ENCODE measurements at regions not wholly inside any gene's neighbourhood (a gene's known extent, or its start where the extent isn't known, plus 50 kb on each side); places are given as distances from the start of the nearest gene placed in this dataset.
A peak's percentile ranks its signal among the peaks of the same experiment; 100 is the strongest.

- DNase-seq (ENCODE audit: low spot score) (no peak), ATAC-seq (ENCODE audit: low read depth) (peak; percentile 58; the same call in 2 of the 3 replicates)
- Histone ChIP-seq H3K27me3 (ENCODE audit: insufficient read depth, poor library complexity, severe bottlenecking) (no peaks in the 10 kb centered on the region), H3K36me3 (ENCODE audit: low read depth) (no peaks in the 10 kb centered on the region), H3K4me1 (ENCODE audit: insufficient read depth, poor library complexity, severe bottlenecking) (no peaks in the 10 kb centered on the region), H3K4me3 (ENCODE audit: severe bottlenecking) (no peak overlapping the region), H3K9me3 (ENCODE audit: severe bottlenecking) (no peaks in the 10 kb centered on the region), H3K27ac (ENCODE audit: poor library complexity, severe bottlenecking) (no peak overlapping the region)
- TF ChIP-seq CTCF (IDR thresholded peaks at IDR 0.05; ENCODE audit: poor library complexity, severe bottlenecking) = no peak
These were observed 179.8 kb upstream of the PLPPR1 start for GRCh38 chr9:100848726-100849125.

- no peak for TF ChIP-seq CTCF (IDR thresholded peaks at IDR 0.05; ENCODE audit: poor library complexity, severe bottlenecking)
- H3K27ac ChIP-seq (ENCODE audit: poor library complexity, severe bottlenecking) = no peak overlapping the region
- H3K9me3 ChIP-seq (ENCODE audit: severe bottlenecking) = no peaks in the 10 kb centered on the region
- no peaks in the 10 kb centered on the region for H3K4me1 ChIP-seq (ENCODE audit: insufficient read depth, poor library complexity, severe bottlenecking)
- H3K36me3 ChIP-seq (ENCODE audit: low read depth) = no peaks in the 10 kb centered on the region
- no peak overlapping the region for H3K4me3 ChIP-seq (ENCODE audit: severe bottlenecking)
- ATAC-seq (ENCODE audit: low read depth) = no peak
- no peaks in the 10 kb centered on the region for H3K27me3 ChIP-seq (ENCODE audit: insufficient read depth, poor library complexity, severe bottlenecking)
- no peak for DNase-seq (ENCODE audit: low spot score)
These were observed 176.4 kb upstream of the PLPPR1 start for GRCh38 chr9:100852088-100852487.

- H3K27me3 ChIP-seq (ENCODE audit: insufficient read depth, poor library complexity, severe bottlenecking) = no peaks in the 10 kb centered on the region
- H3K36me3 ChIP-seq (ENCODE audit: low read depth) = no peaks in the 10 kb centered on the region
- no peaks in the 10 kb centered on the region for H3K4me1 ChIP-seq (ENCODE audit: insufficient read depth, poor library complexity, severe bottlenecking)
- H3K4me3 ChIP-seq (ENCODE audit: severe bottlenecking) = no peak overlapping the region
- H3K9me3 ChIP-seq (ENCODE audit: severe bottlenecking) = no peaks in the 10 kb centered on the region
- no peak for ATAC-seq (ENCODE audit: low read depth)
- no peak for TF ChIP-seq CTCF (IDR thresholded peaks at IDR 0.05; ENCODE audit: poor library complexity, severe bottlenecking)
- no peak overlapping the region for H3K27ac ChIP-seq (ENCODE audit: poor library complexity, severe bottlenecking)
- no peak for DNase-seq (ENCODE audit: low spot score)
These were observed 172.3 kb upstream of the PLPPR1 start for GRCh38 chr9:100856238-100856637.

GRCh38 chr9:100865111-100865510, 163.4 kb upstream of the PLPPR1 start:
- ATAC-seq (ENCODE audit: low read depth) (no peak), DNase-seq (ENCODE audit: low spot score) (no peak)
- no peak overlapping the region for H3K4me3 ChIP-seq (ENCODE audit: severe bottlenecking)
- H3K27me3 ChIP-seq (ENCODE audit: insufficient read depth, poor library complexity, severe bottlenecking) = peaks cover 3% of the 10 kb centered on the region
- TF ChIP-seq CTCF (IDR thresholded peaks at IDR 0.05; ENCODE audit: poor library complexity, severe bottlenecking) = no peak
- H3K9me3 ChIP-seq (ENCODE audit: severe bottlenecking) = no peaks in the 10 kb centered on the region
- no peaks in the 10 kb centered on the region for H3K36me3 ChIP-seq (ENCODE audit: low read depth)
- H3K4me1 ChIP-seq (ENCODE audit: insufficient read depth, poor library complexity, severe bottlenecking) = no peaks in the 10 kb centered on the region
- H3K27ac ChIP-seq (ENCODE audit: poor library complexity, severe bottlenecking) = no peak overlapping the region

GRCh38 chr9:100865648-100866047, 162.9 kb upstream of the PLPPR1 start:
- no peak for TF ChIP-seq CTCF (IDR thresholded peaks at IDR 0.05; ENCODE audit: poor library complexity, severe bottlenecking)
- H3K4me3 ChIP-seq (ENCODE audit: severe bottlenecking) = no peak overlapping the region
- peaks cover 3% of the 10 kb centered on the region for H3K27me3 ChIP-seq (ENCODE audit: insufficient read depth, poor library complexity, severe bottlenecking)
- H3K36me3 ChIP-seq (ENCODE audit: low read depth) = no peaks in the 10 kb centered on the region
- H3K9me3 ChIP-seq (ENCODE audit: severe bottlenecking) = no peaks in the 10 kb centered on the region
- no peaks in the 10 kb centered on the region for H3K4me1 ChIP-seq (ENCODE audit: insufficient read depth, poor library complexity, severe bottlenecking)
- no peak overlapping the region for H3K27ac ChIP-seq (ENCODE audit: poor library complexity, severe bottlenecking)
- ATAC-seq (ENCODE audit: low read depth) = no peak
- DNase-seq (ENCODE audit: low spot score) = no peak
